ENCODE measurements at regions not wholly inside any gene's neighbourhood (a gene's known extent, or its start where the extent isn't known, plus 50 kb on each side); places are given as distances from the start of the nearest gene placed in this dataset.

DNA sequence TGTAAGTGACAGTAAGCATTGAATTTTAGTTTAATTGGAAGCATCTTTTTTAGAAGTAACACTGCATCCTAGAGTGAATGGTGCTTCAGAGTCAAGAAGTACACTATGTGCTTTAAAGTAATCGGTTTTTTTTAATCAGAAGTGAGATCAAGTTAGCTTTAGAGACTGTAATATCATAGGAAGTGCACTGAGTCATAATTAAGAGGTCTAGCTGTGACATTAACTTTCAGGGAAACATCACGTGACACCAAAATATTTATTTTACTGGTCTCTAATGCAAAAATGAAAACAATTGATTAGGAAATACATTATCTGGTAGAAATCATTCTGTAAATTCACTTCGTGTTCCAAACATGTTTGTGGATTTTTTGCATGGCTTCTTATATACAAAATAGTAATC is 55.3 kb upstream of the KYNU start:
- TF ChIP-seq, protein P1, sequence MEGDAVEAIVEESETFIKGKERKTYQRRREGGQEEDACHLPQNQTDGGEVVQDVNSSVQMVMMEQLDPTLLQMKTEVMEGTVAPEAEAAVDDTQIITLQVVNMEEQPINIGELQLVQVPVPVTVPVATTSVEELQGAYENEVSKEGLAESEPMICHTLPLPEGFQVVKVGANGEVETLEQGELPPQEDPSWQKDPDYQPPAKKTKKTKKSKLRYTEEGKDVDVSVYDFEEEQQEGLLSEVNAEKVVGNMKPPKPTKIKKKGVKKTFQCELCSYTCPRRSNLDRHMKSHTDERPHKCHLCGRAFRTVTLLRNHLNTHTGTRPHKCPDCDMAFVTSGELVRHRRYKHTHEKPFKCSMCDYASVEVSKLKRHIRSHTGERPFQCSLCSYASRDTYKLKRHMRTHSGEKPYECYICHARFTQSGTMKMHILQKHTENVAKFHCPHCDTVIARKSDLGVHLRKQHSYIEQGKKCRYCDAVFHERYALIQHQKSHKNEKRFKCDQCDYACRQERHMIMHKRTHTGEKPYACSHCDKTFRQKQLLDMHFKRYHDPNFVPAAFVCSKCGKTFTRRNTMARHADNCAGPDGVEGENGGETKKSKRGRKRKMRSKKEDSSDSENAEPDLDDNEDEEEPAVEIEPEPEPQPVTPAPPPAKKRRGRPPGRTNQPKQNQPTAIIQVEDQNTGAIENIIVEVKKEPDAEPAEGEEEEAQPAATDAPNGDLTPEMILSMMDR (conservative IDR thresholded peaks at IDR 0.05; ENCODE audit: low read depth, low read length): no peak
- TF ChIP-seq EZH2 (IDR thresholded peaks at IDR 0.05; ENCODE audit: borderline replicate concordance, low read depth, low read length, poor library complexity, severe bottlenecking): no peak
- no TSS peak for BruUV-seq (replicated peaks)
- ChIA-PET CTCF (no interaction called here), POLR2A (ENCODE audit: low non-redundant PET) (interaction anchor here (0.7 kb wide), 1 partner anchor 978 kb away, joined by 7 read pairs; no protein-coding TSS in a partner anchor)
- Histone ChIP-seq H3K4me3 (ENCODE audit: low read depth, low read length, poor library complexity, severe bottlenecking) (no peak overlapping the region), H3K27me3 (replicated peaks; ENCODE audit: insufficient read depth, low read depth, low read length, poor library complexity) (no peaks in the 10 kb centered on the region), H3K27ac (ENCODE audit: low read depth, low read length, poor library complexity, severe bottlenecking) (no peak overlapping the region), H3K9me3 (ENCODE audit: low read depth, low read length, poor library complexity, severe bottlenecking) (no peaks in the 10 kb centered on the region), H3K36me3 (ENCODE audit: insufficient read depth, low read length, poor library complexity, severe bottlenecking) (no peaks in the 10 kb centered on the region), H3K4me1 (ENCODE audit: insufficient read depth, low read length, poor library complexity, severe bottlenecking) (no peaks in the 10 kb centered on the region)
- DNase-seq (ENCODE audit: low spot score): no peak
- intact Hi-C loops (cut with micrococcal nuclease; ENCODE audit: unreplicated experiment): no loop called here

DNA sequence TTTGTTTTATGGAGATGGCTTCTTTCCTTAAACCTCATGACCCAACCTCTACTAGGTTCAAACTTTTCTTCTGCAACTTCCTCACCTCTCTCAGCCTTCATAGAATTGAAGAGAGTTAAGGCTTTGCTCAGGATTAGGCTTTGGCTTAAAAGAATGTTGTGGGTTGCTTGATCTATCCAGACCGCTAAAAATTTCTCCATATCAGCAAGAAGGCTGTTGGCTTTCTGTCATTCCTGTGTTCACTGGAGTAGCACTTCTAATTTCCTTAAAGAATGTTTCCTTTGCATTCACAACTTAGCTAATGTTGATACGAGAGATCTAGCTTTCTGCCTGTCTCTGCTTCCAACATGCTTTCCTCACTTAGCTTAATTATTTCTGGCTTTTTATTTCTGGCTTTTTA is 58.1 kb upstream of the KYNU start:
- TF ChIP-seq, protein P1 (conservative IDR thresholded peaks at IDR 0.05; ENCODE audit: low read depth, low read length): no peak
- TF ChIP-seq EZH2 (IDR thresholded peaks at IDR 0.05; ENCODE audit: borderline replicate concordance, low read depth, low read length, poor library complexity, severe bottlenecking): no peak
- ChIA-PET CTCF (no interaction called here), POLR2A (ENCODE audit: low non-redundant PET) (no interaction called here)
- Histone ChIP-seq H3K4me1 (ENCODE audit: insufficient read depth, low read length, poor library complexity, severe bottlenecking) (no peaks in the 10 kb centered on the region), H3K36me3 (ENCODE audit: insufficient read depth, low read length, poor library complexity, severe bottlenecking) (no peaks in the 10 kb centered on the region), H3K9me3 (ENCODE audit: low read depth, low read length, poor library complexity, severe bottlenecking) (no peaks in the 10 kb centered on the region), H3K27me3 (replicated peaks; ENCODE audit: insufficient read depth, low read depth, low read length, poor library complexity) (no peaks in the 10 kb centered on the region), H3K27ac (ENCODE audit: low read depth, low read length, poor library complexity, severe bottlenecking) (no peak overlapping the region), H3K4me3 (ENCODE audit: low read depth, low read length, poor library complexity, severe bottlenecking) (no peak overlapping the region)
- DNase-seq (ENCODE audit: low spot score): no peak
- intact Hi-C loops (cut with micrococcal nuclease; ENCODE audit: unreplicated experiment): no loop called here
- no TSS peak for BruUV-seq (replicated peaks)

DNA sequence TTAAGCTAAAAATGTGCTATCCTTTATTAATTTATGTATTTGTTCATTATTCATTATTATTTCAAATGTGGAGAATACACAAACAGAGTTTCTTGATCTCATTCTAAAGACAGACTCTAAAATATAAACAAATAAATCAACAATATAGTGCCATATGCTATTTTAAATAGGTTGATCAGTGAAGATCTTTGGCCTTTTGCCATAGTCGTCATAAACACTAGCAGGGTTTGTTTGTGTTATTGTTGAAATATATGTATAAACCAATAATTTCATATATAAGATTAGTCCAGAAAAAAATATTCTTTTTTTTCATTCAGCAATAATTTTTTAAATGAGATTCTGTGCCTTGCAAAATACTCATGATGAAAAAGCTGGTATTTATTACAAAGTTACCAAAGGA is 62.1 kb upstream of the KYNU start:
- no peak for TF ChIP-seq EZH2 (IDR thresholded peaks at IDR 0.05; ENCODE audit: borderline replicate concordance, low read depth, low read length, poor library complexity, severe bottlenecking)
- TF ChIP-seq, protein P1 (conservative IDR thresholded peaks at IDR 0.05; ENCODE audit: low read depth, low read length): no peak
- ChIA-PET POLR2A (ENCODE audit: low non-redundant PET) (no interaction called here), CTCF (no interaction called here)
- no TSS peak for BruUV-seq (replicated peaks)
- intact Hi-C loops (cut with micrococcal nuclease; ENCODE audit: unreplicated experiment): no loop called here
- Histone ChIP-seq H3K9me3 (ENCODE audit: low read depth, low read length, poor library complexity, severe bottlenecking) (no peaks in the 10 kb centered on the region), H3K4me3 (ENCODE audit: low read depth, low read length, poor library complexity, severe bottlenecking) (no peak overlapping the region), H3K36me3 (ENCODE audit: insufficient read depth, low read length, poor library complexity, severe bottlenecking) (no peaks in the 10 kb centered on the region), H3K4me1 (ENCODE audit: insufficient read depth, low read length, poor library complexity, severe bottlenecking) (no peaks in the 10 kb centered on the region), H3K27me3 (replicated peaks; ENCODE audit: insufficient read depth, low read depth, low read length, poor library complexity) (no peaks in the 10 kb centered on the region), H3K27ac (ENCODE audit: low read depth, low read length, poor library complexity, severe bottlenecking) (no peak overlapping the region)
- no peak for DNase-seq (ENCODE audit: low spot score)
